Fibroblast of skin of right biceps (primary cell): ENCODE measurements at regions not wholly inside any gene's neighbourhood (a gene's known extent, or its start where the extent isn't known, plus 50 kb on each side); places are given as distances from the start of the nearest gene placed in this dataset.
"Not testable (repeated sequence)": the region's sequence is repeated elsewhere in the genome, so short reads cannot be mapped to it uniquely, and the experiment has no call there.

Experiments used
- DNase-seq: peaks from one replicate; pipeline ENCODE4 v3.0.0-alpha.2; 2013

- DNase-seq: no peak
These were observed 594.3 kb upstream of the NRSN1 start for GRCh38 chr6:23531666-23532065.

GRCh38 chr6:23532227-23532626 is 593.8 kb upstream of the NRSN1 start:
- peak; percentile 27 for DNase-seq

- DNase-seq: no peak
These were observed 592.7 kb upstream of the NRSN1 start for GRCh38 chr6:23533311-23533710.

- DNase-seq: peak; percentile 19
These were observed 592.1 kb upstream of the NRSN1 start for GRCh38 chr6:23533944-23534343.

- DNase-seq: peak; percentile 59
These were observed 591.7 kb upstream of the NRSN1 start for GRCh38 chr6:23534351-23534750.

- DNase-seq: peak; percentile 57
These were observed 590.9 kb upstream of the NRSN1 start for GRCh38 chr6:23535101-23535500.

GRCh38 chr6:23537828-23538227 is 588.2 kb upstream of the NRSN1 start:
- DNase-seq: no peak

- DNase-seq: no peak
These were observed 578.2 kb upstream of the NRSN1 start for GRCh38 chr6:23547851-23548250.

GRCh38 chr6:23554953-23555352 is 571.1 kb upstream of the NRSN1 start:
- not testable (repeated sequence) for DNase-seq

- DNase-seq: no peak
These were observed 566.2 kb upstream of the NRSN1 start for GRCh38 chr6:23559587-23560343.

GRCh38 chr6:23561732-23562131 is 564.3 kb upstream of the NRSN1 start:
- DNase-seq: no peak

- DNase-seq: no peak
These were observed 563.5 kb upstream of the NRSN1 start for GRCh38 chr6:23562554-23562953.

- DNase-seq: no peak
These were observed 562.7 kb upstream of the NRSN1 start for GRCh38 chr6:23563323-23563722.

GRCh38 chr6:23566418-23566817 is 559.6 kb upstream of the NRSN1 start:
- no peak for DNase-seq

- DNase-seq: no peak
These were observed 557.7 kb upstream of the NRSN1 start for GRCh38 chr6:23568292-23568691.

- no peak for DNase-seq
These were observed 541.8 kb upstream of the NRSN1 start for GRCh38 chr6:23584134-23584763.

- no peak for DNase-seq
These were observed 538.4 kb upstream of the NRSN1 start for GRCh38 chr6:23587582-23587981.

GRCh38 chr6:23589811-23590210 is 536.2 kb upstream of the NRSN1 start:
- no peak for DNase-seq

GRCh38 chr6:23590498-23591126 is 535.4 kb upstream of the NRSN1 start:
- no peak for DNase-seq

- DNase-seq: no peak
These were observed 534.3 kb upstream of the NRSN1 start for GRCh38 chr6:23591761-23592160.

GRCh38 chr6:23600118-23600517 is 525.9 kb upstream of the NRSN1 start:
- no peak for DNase-seq

- DNase-seq: peak; percentile 4
These were observed 524.1 kb upstream of the NRSN1 start for GRCh38 chr6:23601811-23602345.

GRCh38 chr6:23608931-23609435 is 517.0 kb upstream of the NRSN1 start:
- DNase-seq: no peak
